IPS-18a (cell line): ENCODE measurements at regions not wholly inside any gene's neighbourhood (a gene's known extent, or its start where the extent isn't known, plus 50 kb on each side); places are given as distances from the start of the nearest gene placed in this dataset.

Source experiments
- H3K27ac ChIP-seq: one replicate; pipeline ENCODE4 v1.5.1; 2013; ENCODE audit warnings: low read length
- H3K27me3 ChIP-seq: one replicate; pipeline ENCODE4 v1.6.1; 2013; ENCODE audit warnings: mild to moderate bottlenecking, low read length; ENCODE audit not compliant: control insufficient read depth, insufficient read depth
- H3K36me3 ChIP-seq: one replicate; pipeline ENCODE4 v1.6.1; 2013; ENCODE audit warnings: low read depth, low read length; ENCODE audit not compliant: control insufficient read depth
- H3K4me1 ChIP-seq: one replicate; pipeline ENCODE4 v1.6.1; 2013; ENCODE audit warnings: low read depth, low read length; ENCODE audit not compliant: control insufficient read depth
- H3K4me3 ChIP-seq: one replicate; pipeline ENCODE4 v1.5.1; 2013; ENCODE audit warnings: low read length
- H3K9ac ChIP-seq: one replicate; pipeline ENCODE4 v1.6.1; 2013; ENCODE audit warnings: mild to moderate bottlenecking, low read length, moderate library complexity
- H3K9me3 ChIP-seq: one replicate; pipeline ENCODE4 v1.6.1; 2013; ENCODE audit warnings: low read depth, low read length; ENCODE audit not compliant: control insufficient read depth

DNA sequence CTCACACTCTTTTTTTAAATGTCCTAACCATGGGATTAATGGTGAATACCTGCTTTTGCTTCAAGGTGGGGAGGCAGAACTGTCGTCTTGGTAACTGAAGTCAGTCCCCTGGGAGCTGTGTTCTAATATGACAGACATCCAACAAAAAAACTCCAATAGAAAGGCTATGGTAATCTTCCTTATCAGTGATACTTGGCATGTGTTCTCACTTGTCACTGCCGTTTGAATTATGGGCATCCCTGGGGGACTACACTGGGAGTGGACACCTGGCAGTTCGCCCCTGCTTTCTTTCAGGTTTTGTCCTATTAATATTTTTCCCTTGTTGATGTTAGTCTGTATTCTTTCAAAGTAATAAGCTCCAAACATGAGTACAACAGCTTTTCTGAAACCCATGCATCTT lies 252.6 kb downstream of the SLITRK5 start:
- Histone ChIP-seq H3K9ac (no peak overlapping the region), H3K27me3 (no peaks in the 10 kb centered on the region), H3K27ac (no peak overlapping the region), H3K36me3 (no peaks in the 10 kb centered on the region), H3K9me3 (no peaks in the 10 kb centered on the region), H3K4me3 (no peak overlapping the region), H3K4me1 (peaks cover 7% of the 10 kb centered on the region)

DNA sequence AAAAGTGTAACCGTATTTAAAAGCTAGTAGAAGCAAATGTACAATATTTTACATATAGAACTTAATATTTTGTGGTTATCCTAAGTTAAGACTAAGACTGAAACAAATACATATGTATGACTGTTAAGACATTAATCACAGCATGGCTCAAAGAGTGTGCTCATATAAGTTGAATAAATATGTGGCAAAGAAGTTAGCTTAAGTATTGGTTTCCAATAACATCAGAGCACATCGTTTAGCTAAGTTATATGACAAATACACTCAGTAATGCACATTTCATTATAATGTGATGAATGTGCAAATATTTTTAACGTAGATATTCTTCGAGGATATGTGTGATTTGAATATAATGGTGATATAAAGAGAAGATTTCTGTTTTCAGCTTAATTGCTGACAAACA lies 253.8 kb downstream of the SLITRK5 start:
- H3K27me3 ChIP-seq, result no peaks in the 10 kb centered on the region
- peaks cover 4% of the 10 kb centered on the region for H3K4me1 ChIP-seq
- H3K4me3 ChIP-seq, result no peak overlapping the region
- no peak overlapping the region for H3K27ac ChIP-seq
- H3K36me3 ChIP-seq, result no peaks in the 10 kb centered on the region
- H3K9me3 ChIP-seq, result no peaks in the 10 kb centered on the region
- H3K9ac ChIP-seq, result no peak overlapping the region

DNA sequence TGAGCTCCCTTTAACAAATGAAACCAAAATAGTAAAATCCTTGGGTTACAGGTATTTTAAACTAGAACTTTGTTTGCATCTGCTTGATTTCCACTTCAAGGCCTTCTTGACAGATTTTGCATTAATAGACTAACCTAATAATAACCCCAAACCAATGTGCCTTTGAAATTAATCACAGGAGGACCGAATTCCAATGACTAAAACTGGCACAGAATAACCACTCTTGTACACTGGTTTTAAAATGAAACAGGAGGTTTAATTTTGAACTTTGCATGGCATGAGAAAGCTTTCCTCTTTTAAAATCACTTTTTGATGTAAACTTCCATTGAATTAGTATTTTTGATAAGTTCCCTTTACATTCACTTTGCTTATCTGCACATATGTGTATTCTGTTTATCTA lies 269.6 kb downstream of the SLITRK5 start:
- Histone ChIP-seq H3K9ac (no peak overlapping the region), H3K27me3 (no peaks in the 10 kb centered on the region), H3K9me3 (no peaks in the 10 kb centered on the region), H3K36me3 (no peaks in the 10 kb centered on the region), H3K4me1 (no peaks in the 10 kb centered on the region), H3K27ac (no peak overlapping the region), H3K4me3 (no peak overlapping the region)

DNA sequence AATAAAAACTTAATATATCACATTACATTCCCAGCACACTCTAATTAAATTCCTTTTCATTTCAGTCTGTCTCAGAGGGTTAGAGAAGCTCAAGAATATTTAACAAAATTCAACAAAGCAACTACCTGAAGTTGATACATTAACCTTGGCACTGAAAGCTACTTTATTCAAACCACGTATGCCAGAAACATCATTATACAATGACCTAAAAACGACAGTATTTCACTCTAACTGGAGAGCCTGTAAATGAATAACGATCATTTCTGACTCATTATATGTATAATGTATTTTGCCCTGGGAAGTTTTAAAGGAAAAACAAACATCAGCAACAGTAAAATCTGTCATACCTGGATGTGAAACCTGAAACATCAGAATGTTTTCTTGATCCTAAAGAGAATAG lies 270.1 kb downstream of the SLITRK5 start:
- Histone ChIP-seq H3K27me3 (no peaks in the 10 kb centered on the region), H3K27ac (no peak overlapping the region), H3K4me1 (no peaks in the 10 kb centered on the region), H3K9me3 (no peaks in the 10 kb centered on the region), H3K9ac (no peak overlapping the region), H3K36me3 (no peaks in the 10 kb centered on the region), H3K4me3 (no peak overlapping the region)

DNA sequence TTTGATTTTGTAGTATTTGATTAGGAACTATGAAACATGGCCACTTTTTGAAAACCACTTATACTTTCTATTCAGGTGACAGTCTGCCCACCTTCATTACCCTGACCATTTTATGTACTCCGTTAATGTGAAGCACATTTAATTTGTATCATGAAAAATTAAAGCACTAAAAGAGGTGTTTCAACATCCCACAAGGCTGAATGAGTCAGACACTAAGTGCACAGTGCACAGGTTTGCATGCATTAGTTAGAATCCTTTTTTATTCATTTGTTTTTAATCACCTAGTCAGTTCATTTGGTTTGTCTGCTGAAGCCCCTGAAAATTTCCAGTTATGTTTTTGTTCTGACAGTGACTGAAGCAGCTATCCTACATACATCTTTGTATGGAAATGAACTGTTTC lies 271.0 kb downstream of the SLITRK5 start:
- no peaks in the 10 kb centered on the region for H3K4me1 ChIP-seq
- no peaks in the 10 kb centered on the region for H3K27me3 ChIP-seq
- no peaks in the 10 kb centered on the region for H3K9me3 ChIP-seq
- H3K4me3 ChIP-seq, result no peak overlapping the region
- H3K27ac ChIP-seq, result no peak overlapping the region
- H3K9ac ChIP-seq, result no peak overlapping the region
- H3K36me3 ChIP-seq, result no peaks in the 10 kb centered on the region

DNA sequence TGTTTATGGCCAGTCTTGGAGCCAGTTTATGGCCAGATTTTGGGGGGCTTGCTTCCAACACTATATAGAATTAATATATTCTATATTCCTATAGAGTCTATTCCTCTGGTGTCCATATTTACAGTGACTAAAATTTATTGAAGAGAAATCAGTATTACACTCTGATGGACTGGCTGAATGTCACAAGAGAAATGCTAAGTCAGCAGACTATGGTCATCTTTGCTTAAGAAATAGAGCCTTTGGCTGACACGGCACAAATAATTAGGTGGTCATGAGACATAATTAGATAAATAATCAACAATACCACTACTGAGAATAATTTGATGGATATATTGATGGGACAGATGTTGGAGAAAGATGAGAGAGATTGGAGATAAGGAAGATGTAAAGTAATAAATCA lies 272.9 kb downstream of the SLITRK5 start:
- no peak overlapping the region for H3K4me3 ChIP-seq
- no peaks in the 10 kb centered on the region for H3K9me3 ChIP-seq

DNA sequence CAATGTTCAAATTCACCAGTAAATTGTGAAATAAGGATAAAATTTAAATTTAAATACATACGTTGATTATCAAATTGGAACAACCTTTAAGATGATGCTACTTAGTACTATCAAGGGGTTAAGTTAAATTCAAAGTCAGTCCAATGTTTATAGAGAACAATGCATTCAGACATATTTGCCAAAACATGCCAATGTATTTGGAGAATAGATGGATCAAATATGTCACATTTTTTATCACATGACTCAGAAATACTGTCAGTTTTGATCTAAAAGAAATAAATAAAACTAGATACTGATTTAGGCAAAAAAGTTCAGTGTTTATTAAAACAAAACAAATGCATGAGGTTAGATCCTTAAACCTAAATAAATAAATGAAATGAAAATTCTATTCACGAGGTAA lies 281.2 kb downstream of the SLITRK5 start:
- Histone ChIP-seq H3K4me3 (no peak overlapping the region), H3K36me3 (no peaks in the 10 kb centered on the region), H3K9ac (no peak overlapping the region), H3K27me3 (no peaks in the 10 kb centered on the region), H3K9me3 (no peaks in the 10 kb centered on the region), H3K4me1 (no peaks in the 10 kb centered on the region), H3K27ac (no peak overlapping the region)

More for the DNA sequence above, 272.9 kb downstream of the SLITRK5 start:
- no peak overlapping the region for H3K9ac ChIP-seq
- no peaks in the 10 kb centered on the region for H3K27me3 ChIP-seq
- no peaks in the 10 kb centered on the region for H3K4me1 ChIP-seq
- H3K27ac ChIP-seq, result no peak overlapping the region
- H3K36me3 ChIP-seq, result no peaks in the 10 kb centered on the region

DNA sequence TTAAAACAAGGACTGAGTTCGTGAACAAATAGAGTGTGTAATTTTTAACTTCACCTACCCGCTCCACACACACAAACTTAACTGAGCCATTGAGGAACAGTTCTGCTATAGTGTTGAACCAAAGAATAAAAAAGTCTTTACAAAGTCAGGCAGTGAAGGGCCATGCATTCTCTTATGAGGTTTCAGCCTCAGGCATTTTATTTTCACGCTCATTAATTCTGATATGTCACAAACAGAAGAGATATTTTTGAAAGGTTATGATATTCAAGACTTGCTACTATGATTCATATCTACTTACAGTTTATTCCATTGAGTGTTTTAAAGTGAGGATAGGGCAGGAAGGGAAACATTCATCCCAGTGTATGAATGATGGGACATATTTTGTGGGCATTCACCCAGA lies 282.2 kb downstream of the SLITRK5 start:
- Histone ChIP-seq H3K9ac (no peak overlapping the region), H3K36me3 (no peaks in the 10 kb centered on the region), H3K4me1 (no peaks in the 10 kb centered on the region), H3K9me3 (no peaks in the 10 kb centered on the region), H3K27ac (no peak overlapping the region), H3K27me3 (no peaks in the 10 kb centered on the region), H3K4me3 (no peak overlapping the region)

DNA sequence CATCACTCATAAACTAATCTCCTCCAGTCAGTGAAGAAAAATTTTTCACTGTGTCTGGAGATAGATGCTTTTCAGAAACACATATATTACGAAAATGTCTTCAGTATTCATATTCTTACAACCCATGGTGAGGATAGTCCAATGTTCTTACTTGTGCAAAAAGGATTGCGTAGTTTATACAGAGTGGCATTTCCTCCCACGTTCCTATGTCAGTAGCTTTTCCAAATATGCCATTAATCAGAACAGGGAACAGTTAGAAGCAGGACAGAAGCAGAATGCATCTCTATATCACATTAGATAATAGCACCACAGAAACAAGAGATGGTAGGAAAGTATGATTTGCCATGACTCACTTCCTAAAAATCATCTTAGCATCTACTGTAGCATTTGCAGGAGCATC lies 282.9 kb downstream of the SLITRK5 start:
- no peak overlapping the region for H3K4me3 ChIP-seq
- no peaks in the 10 kb centered on the region for H3K4me1 ChIP-seq
- H3K27ac ChIP-seq, result no peak overlapping the region
- no peak overlapping the region for H3K9ac ChIP-seq
- H3K36me3 ChIP-seq, result no peaks in the 10 kb centered on the region
- H3K9me3 ChIP-seq, result no peaks in the 10 kb centered on the region
- H3K27me3 ChIP-seq, result no peaks in the 10 kb centered on the region

DNA sequence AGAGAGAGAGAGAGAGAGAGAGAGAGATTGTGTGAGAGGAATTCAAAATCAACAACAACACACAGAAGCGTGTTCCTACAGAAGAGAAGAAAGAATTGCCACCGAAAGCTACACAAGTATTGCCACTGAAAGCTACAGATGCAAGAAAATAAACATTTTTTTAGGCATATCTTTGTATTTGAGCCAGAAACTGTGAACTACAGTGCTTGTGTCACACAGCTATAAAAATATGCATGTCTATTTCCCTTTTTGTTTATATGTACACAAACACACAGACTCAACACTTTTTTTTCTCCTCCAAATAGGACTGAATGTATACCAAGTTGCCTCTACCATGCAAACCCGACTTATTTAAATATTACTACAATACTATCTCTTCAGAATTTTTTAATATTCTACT lies 290.4 kb downstream of the SLITRK5 start:
- no peaks in the 10 kb centered on the region for H3K9me3 ChIP-seq
- no peak overlapping the region for H3K27ac ChIP-seq
- no peak overlapping the region for H3K9ac ChIP-seq
- H3K27me3 ChIP-seq, result no peaks in the 10 kb centered on the region
- no peak overlapping the region for H3K4me3 ChIP-seq
- no peaks in the 10 kb centered on the region for H3K4me1 ChIP-seq
- H3K36me3 ChIP-seq, result no peaks in the 10 kb centered on the region

DNA sequence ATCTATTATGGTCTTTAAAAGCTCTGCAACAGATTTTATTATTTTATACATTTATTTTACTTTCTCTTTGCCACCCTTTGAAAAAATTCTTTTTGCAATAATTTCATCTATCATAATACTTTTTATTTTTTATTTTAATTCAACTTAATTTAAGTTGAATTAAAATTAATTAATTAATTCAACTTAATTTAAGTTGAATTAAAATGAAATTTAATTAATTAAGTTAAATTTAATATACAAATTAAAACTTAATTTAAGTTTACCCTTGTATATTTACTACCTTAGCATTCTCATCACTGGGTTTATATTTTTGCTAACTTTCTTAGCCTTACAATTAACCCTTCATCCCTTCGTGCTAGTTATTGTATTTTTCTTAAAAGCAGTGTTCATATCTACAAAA lies 301.4 kb downstream of the SLITRK5 start:
- no peaks in the 10 kb centered on the region for H3K9me3 ChIP-seq

DNA sequence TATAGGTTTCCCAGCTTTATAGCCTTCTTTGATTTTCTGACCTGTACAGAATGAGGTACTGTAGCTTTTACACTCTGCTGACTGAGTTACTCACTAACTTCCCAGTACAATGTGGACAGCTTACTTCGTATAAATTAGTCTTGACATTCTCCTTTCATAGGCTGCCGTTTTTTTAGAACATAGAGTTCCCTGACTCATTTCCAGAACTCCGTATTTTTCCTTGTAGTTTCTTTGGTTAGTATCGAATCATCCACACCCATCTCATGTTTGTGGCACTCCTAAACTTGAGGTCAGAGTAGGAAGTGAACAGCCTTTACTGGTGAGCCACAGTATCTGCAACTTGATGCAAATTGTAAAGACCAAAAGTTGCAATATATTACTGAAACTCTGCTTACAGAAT lies 303.9 kb downstream of the SLITRK5 start:
- no peaks in the 10 kb centered on the region for H3K4me1 ChIP-seq
- no peaks in the 10 kb centered on the region for H3K27me3 ChIP-seq
- H3K9me3 ChIP-seq, result no peaks in the 10 kb centered on the region
- H3K36me3 ChIP-seq, result no peaks in the 10 kb centered on the region
- H3K9ac ChIP-seq, result no peak overlapping the region
- H3K4me3 ChIP-seq, result no peak overlapping the region
- no peak overlapping the region for H3K27ac ChIP-seq

More for the DNA sequence above, 301.4 kb downstream of the SLITRK5 start:
- Histone ChIP-seq H3K9ac (no peak overlapping the region), H3K27ac (no peak overlapping the region), H3K36me3 (no peaks in the 10 kb centered on the region), H3K4me3 (no peak overlapping the region), H3K27me3 (no peaks in the 10 kb centered on the region), H3K4me1 (no peaks in the 10 kb centered on the region)
